NCI-H1048 (cell line): ENCODE measurements at regions not wholly inside any gene's neighbourhood (a gene's known extent, or its start where the extent isn't known, plus 50 kb on each side); places are given as distances from the start of the nearest gene placed in this dataset.
"Not testable (repeated sequence)": the region's sequence is repeated elsewhere in the genome, so short reads cannot be mapped to it uniquely, and the experiment has no call there.

Source experiments
- DNase-seq: peaks from one replicate; lab custom pipeline; 2025; lab: John Stamatoyannopoulos, UW

- no peak for DNase-seq
These were observed 904.8 kb upstream of the POT1 start for GRCh38 chr7:125834421-125834820.

DNA sequence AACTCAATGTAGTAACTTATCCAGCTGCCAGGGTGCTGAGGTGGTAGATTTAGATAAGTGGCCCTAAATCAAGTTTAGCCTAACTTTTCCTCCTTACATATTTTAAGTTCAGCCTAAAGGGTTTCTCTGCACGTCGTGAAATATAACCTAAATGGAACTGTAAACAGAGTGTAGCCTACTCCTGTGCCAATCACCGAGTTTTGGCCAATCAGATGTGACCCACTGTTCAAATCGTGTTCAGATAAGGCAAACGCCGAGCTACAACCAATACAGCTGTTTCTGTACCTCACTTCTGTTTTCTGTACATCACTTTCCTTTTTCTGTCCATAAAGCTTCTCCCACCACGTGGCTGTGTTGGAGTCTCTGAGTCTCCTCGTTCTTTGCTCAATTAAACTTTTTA lies 904.2 kb upstream of the POT1 start:
- no peak for DNase-seq

GRCh38 chr7:125830743-125831142 lies 901.1 kb upstream of the POT1 start:
- no peak for DNase-seq

DNA sequence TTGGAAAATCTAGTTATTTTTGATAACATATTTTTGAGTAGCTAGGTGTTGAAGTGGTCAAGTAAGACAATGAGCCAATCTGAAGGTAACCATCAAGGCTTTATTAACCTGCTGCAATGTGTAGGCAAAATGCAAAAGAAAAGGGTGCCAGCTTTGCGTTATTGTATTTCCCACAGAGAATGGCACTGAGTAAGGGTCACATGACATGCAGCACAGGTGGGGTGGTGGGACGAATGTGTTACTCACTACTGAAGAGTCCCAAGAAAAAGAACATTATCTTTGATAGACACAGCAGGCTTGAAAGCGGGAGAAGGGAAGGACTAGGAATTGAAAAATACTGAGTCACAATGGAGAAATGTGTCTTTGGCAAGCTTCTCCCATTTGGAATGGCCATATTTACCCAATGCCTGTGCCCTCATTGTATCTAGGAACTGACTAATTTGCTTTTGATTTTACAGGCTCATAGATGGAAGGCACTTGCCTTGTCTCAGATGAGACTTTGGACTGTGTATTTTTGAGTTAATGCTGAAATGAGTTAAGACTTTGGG lies 898.6 kb upstream of the POT1 start:
- DNase-seq, result no peak

DNA sequence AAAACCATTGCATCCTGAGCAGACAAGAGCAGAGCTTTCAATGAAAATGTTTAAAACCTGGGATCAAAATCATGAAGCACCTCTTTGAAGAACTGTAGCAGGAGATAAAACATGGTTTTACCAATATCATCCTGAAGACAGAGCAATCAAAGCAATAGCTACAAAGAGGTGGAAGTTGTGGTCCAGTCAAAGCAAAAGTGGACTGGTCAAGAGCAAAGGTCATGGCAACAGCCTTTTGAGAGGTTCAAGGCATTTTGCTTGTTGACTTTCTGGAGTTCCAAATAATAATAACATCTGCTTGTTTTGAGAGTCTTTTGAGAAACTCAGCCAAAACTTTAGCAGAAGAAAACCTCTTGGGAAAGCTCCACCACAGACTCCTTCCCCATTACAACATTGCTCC lies 893.9 kb upstream of the POT1 start:
- DNase-seq, result no peak

- no peak for DNase-seq
These were observed 890.9 kb upstream of the POT1 start for GRCh38 chr7:125820495-125820894.

DNA sequence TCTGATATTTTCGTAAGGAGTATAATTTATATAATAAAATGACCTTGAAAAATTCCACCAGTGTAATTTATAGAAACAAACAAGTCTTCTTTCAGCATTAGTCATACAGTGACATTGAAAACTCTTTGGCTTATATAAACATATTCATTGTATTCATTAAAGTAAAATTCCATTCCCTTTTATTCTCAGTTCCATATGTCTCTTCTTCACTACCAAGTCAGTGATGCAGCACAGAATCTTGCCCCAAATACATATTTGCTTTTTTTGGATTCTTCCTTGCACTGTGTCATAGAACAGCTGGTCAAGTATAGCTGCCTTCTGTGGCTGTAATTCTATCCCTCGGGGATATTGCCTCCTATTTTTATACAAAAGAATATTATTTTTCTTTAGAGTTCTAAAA lies 884.5 kb upstream of the POT1 start:
- no peak for DNase-seq

DNA sequence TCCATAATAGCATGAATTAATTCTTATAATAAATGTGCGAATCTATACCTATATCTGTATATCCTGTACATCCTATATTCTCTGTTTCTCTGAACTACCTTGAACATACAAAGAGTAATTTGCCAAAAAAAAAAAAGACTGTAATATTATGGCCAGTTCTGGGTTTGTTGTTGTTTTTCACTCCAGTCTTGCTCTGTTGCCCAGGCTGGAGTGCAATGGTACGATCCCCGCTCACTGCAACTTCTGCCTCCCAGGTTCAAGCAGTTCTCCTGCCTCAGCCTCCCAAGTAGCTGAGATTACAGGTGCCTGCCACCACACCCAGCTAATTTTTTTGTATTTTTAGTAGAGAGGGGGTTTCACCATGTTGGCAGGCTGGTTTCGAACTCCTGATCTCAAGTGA lies 876.9 kb upstream of the POT1 start:
- DNase-seq, result not testable (repeated sequence)

- DNase-seq, result no peak
These were observed 874.6 kb upstream of the POT1 start for GRCh38 chr7:125804273-125804672.

DNA sequence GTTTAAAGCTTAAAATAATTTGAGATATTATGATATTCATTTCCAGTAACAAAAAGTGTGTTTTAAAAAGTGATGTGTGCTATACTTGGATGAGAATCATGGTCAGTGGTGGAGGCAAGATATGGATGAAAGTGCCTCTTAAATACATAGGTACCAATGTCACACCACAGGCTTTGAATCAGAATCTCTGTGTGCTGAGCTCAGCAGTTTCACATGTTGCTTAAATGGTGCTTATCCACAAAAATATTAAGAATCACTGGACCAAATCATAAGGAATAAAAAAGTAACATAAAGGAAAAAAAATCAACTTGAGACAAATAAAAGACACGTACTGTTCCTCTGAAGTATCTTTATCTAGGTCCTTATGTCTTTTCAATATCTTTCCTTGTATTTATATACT lies 850.5 kb upstream of the POT1 start:
- no peak for DNase-seq

- no peak for DNase-seq
These were observed 845.7 kb upstream of the POT1 start for GRCh38 chr7:125775317-125775716.

DNA sequence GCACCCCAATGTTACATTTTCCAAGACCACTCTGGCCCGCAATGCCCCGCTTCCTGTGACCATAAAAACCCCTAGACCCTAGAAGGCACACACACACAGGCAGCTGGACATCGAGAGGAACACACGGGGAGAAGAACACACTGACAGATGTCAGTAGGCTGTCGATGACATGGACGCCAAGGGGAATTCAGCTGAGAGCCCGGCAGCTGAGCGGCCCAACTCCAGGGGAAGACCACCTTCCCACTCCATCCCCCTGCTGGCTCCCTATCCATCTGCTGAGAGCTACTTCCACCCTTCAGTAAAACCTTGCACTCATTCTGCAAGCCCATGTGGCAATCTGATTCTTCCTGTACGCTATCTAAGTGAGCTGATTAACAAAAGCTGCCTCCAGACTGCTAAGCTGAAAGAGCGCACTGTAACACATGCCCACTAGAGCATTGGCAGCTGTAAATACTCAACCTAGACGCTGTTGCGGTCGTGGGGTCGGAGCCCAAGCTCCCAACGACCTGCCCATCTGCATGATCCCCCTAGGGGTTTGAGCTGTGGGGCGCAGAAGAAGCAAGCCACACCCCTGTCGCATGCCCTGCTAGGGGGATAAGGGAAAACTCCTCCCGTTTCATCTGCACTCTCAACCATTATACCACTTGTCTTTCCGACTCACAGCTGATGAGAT lies 843.6 kb upstream of the POT1 start:
- DNase-seq, result no peak

DNA sequence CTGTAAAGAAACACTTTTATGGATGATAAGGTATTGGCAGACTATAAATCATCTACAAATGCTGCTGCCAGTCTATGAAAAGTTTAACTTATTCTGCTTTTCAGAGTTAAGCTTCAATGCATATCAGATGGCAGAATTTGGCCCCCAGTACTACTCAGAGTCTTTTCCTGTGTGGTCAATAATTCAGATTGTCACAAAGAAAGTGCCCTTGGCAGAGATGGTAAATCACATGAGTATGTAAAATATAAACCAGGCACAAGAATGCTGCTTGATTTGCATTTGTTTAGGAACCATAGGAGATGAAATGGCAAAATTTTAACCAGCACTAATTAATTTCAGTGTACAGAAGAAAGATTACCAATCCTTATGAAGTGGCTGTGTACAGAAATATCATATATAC lies 818.3 kb upstream of the POT1 start:
- DNase-seq, result no peak

DNA sequence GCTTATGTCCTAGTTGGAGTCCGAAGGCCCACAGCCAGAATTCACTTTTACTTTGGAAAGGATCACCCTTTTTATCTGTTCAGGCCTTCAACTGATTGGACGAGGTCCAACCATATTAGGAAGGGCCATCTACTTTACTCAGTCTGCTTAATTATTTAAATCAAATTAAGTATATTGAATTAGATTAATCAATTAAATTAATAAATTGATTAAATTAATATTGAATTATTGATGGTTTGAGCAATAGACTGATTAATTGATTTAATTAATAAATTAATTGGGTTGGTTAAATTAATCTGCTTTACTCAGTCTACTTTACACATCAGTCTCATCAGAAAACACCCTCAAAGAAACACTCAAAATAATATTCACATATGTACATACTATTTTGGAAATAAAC lies 816.9 kb upstream of the POT1 start:
- DNase-seq, result no peak

DNA sequence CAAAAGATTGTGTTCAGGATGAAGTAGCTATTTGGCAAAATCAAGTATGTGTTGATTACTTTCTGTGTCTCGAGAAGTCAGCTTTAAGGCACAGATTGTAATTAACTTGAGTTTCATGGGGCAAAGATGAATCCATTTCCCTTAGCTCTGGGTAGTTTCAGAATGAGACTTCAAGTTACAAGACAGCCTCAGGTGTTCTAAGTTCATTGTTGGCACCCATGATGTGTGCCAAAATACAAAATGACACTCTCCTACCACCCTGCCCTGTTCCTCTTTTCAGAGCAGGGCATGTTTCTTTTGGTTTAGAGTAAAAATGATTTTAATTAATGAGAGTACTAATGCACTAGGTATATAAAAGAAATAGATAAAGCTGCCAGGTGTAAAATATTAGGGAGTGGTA lies 797.6 kb upstream of the POT1 start:
- DNase-seq, result no peak

- DNase-seq, result no peak
These were observed 766.0 kb upstream of the POT1 start for GRCh38 chr7:125695626-125696025.

GRCh38 chr7:125683156-125683555 lies 753.5 kb upstream of the POT1 start:
- DNase-seq, result no peak

DNA sequence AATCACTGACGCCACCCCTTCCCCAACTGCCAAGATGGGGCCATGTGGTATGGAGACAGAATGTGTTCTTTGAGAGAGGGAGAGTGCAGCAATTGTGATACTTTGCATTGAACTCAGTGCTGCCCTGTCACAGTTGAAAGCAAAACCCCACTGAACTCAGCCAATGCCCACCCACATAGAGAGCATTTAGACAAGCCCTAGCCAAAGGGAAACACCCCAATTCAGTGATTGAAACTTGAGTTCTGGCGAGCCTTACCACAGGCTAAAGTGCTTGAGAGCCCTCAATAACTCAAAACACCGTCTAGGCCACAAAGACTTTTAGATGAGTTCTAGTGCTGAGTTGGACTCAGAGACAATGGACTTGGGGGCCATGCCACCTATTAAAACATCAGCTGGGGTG lies 751.9 kb upstream of the POT1 start:
- no peak for DNase-seq

DNA sequence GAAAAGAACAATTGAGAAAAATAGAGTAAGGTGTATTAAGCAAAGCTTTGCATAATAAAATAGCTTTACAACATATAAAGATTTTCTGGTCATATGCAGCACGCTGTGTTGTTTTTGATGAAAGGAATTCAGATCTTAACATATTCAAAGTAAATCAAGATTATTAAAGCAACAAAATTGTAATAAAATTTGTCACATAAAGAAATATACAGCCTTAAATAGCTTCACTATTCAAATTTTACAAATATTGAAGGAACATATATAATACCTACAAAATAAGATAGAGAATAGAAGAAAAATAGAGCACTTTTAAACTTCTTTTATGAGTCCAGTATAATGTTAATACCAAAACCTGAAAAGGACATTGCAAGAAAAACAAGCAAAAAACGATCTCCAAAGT lies 749.1 kb upstream of the POT1 start:
- DNase-seq, result no peak

- no peak for DNase-seq
These were observed 746.0 kb upstream of the POT1 start for GRCh38 chr7:125675640-125676039.

DNA sequence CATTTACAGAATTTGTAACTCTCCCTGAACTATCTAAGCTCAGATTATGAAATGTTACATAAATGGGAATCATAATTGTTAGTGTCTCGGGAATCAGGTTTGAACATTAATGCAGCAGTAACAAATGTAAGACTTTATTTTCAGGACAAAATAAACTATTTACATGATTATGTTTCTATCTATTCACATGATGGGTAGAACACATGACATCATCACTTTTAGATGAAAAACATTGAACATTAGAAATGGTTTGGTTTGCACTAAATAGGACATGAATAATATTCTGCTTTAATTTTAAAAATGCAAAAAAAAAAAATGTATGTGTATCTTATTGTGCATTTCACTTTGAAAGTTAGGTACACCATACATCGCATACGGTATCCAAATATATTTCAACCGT lies 745.5 kb upstream of the POT1 start:
- no peak for DNase-seq

DNA sequence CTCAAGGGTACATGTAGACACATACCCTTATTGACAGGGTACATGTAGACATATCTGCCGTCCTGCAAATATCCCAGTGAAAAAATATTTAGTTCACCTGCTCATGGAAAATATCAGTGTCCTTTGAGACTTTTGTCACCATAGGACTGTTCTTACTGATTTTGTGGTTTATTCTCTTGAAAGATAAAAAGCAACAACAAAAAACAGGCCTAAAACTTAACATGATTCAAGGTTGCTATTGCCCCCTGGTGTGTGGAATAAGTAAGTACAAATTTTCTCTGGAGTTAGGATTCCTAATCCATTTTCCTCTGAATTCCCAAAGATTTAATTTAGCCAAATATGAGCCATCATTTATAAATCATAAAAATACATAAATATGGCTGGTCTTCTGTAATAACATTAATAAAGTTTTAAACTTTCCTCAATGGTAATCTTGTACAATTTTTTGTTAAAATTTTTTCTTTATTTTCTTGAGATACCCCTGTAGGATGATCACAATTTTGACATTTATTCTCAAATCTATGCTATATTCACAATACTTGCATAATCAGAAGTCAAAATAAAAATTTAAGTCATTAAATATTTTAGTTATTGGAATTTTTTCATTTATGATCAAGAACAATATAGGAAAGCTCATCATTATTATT lies 741.4 kb upstream of the POT1 start:
- no peak for DNase-seq

GRCh38 chr7:125668321-125668993 lies 738.8 kb upstream of the POT1 start:
- DNase-seq, result no peak
